Endothelial cell of umbilical vein (primary cell): ENCODE measurements at regions not wholly inside any gene's neighbourhood (a gene's known extent, or its start where the extent isn't known, plus 50 kb on each side); places are given as distances from the start of the nearest gene placed in this dataset.

Experiments
- CTCF ChIP-seq, 2 donors: IDR thresholded peaks; 1 replicate in 1 of 2; 2 replicates in 1 of 2; pipeline ENCODE4 v1.5.1; 2011; ENCODE audit warnings: low read length in 2 of 2, mild to moderate bottlenecking in 2 of 2, moderate library complexity in 2 of 2, control low read depth in 1 of 2, inconsistent platforms in 1 of 2, low read depth in 1 of 2; ENCODE audit not compliant: insufficient read depth in 1 of 2; ENCODE audit errors: extremely low read depth in 1 of 2
- EZH2 ChIP-seq: IDR thresholded peaks from 2 replicates; pipeline ENCODE4 v1.6.1; 2012; ENCODE audit warnings: borderline replicate concordance, low read depth, mild to moderate bottlenecking, moderate library complexity, low read length, inconsistent platforms; ENCODE audit not compliant: severe bottlenecking
- GATA2 ChIP-seq: IDR thresholded peaks from 2 replicates; pipeline ENCODE4 v1.7.0; 2011; ENCODE audit warnings: low read depth, mild to moderate bottlenecking, moderate library complexity, mixed read lengths, low read length; ENCODE audit not compliant: insufficient read length, insufficient read depth
- JUN ChIP-seq: IDR thresholded peaks from 2 replicates; pipeline ENCODE4 v1.6.1; 2011; ENCODE audit warnings: borderline replicate concordance, low read depth; ENCODE audit not compliant: insufficient read length, insufficient read depth
- MYC ChIP-seq: IDR thresholded peaks from one replicate; pipeline ENCODE4 v1.6.1; 2011; ENCODE audit warnings: mild to moderate bottlenecking, low read depth, low read length
- POLR2A ChIP-seq: IDR thresholded peaks from 2 replicates; pipeline ENCODE4 v1.6.1; 2012; ENCODE audit warnings: low read depth, mild to moderate bottlenecking, control low read depth, low read length
- POLR2AphosphoS5 ChIP-seq: IDR thresholded peaks from 2 replicates; pipeline ENCODE4 v1.6.1; 2012; ENCODE audit warnings: low read depth, mild to moderate bottlenecking, control low read depth, low read length, moderate library complexity; ENCODE audit not compliant: insufficient read depth
- TF ChIP-seq, protein P1 (sequence below): IDR thresholded peaks from 2 replicates; pipeline ENCODE4 v1.6.1; 2011; ENCODE audit not compliant: insufficient read depth, insufficient read length

DNA sequence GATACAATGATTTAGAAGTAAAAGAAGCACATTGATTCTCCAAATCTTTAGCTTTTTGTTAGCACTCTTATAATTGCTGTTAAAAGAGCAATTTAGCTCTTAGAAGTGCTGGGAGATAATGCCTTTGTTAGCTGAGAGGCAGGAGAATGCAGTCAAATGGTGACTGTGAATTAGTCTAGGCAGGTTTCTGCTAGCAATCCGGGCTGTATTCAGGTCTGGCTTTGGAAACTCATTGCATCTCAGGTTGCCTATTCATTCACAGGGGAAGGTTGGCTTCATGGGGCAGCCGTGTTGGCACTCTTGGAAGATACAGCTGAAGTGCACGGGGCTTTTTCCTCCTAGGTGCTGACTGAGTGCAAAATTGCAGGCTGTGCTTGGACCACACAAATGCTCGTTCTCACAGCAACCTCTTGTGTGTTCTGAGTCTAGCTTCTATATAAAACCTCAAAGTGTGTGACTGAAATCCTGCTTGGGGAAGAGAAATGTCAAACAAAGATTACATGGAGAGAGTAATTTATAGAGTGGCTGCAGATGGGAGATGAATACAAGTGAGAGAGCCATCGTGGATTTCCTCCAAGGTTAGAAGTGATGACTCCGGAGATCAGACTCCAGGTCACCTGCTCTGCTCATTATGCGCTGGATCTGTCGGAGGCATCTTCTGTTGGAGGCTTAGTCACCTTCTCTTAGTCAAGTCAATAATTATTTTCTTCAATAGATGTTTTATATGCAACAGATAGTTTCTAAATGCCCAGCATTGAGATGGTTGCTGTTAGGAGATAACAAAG lies 167.8 kb downstream of the PMAIP1 start:
- TF ChIP-seq POLR2AphosphoS5 (no peak), CTCF (IDR thresholded peaks at IDR 0.05; ENCODE audit: extremely low read depth in 1 of 2, insufficient read depth in 1 of 2, low read depth in 1 of 2, low read length in 2 of 2) (no peak), EZH2 (no peak), POLR2A (no peak), GATA2 (no peak), JUN (no peak), MYC (no peak)
- TF ChIP-seq, protein P1, sequence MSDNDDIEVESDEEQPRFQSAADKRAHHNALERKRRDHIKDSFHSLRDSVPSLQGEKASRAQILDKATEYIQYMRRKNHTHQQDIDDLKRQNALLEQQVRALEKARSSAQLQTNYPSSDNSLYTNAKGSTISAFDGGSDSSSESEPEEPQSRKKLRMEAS: no peak
